ENCODE measurements at regions not wholly inside any gene's neighbourhood (a gene's known extent, or its start where the extent isn't known, plus 50 kb on each side); places are given as distances from the start of the nearest gene placed in this dataset.
"Not testable (repeated sequence)": the region's sequence is repeated elsewhere in the genome, so short reads cannot be mapped to it uniquely, and the experiment has no call there.

DNA sequence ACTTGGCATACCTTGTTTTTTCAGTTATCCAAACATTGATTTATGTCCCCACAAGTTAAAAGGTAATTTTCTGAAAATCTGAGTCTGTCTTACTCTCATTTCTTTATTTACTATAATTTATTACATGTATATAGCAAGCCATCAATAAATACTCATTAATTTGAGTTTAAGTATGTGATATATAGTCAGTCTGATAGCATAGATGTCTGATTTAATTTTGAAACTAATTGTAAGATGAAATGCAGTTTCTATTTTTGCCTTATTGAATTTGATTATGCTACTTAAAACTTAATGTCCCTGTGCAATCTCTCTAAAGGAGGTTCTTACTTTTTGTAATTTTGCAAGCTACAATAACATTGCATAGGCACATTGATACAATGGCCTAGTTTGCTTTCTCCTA lies 2418.6 kb downstream of the ARAP2 start:
- ChIA-PET POLR2A (interaction anchor here (0.7 kb wide), 1 partner anchor 19 kb away, joined by 3 read pairs; no protein-coding TSS in a partner anchor), CTCF (interaction anchor here (0.6 kb wide), 2 partner anchors 145 to 1014 kb away, joined by 3 read pairs; no protein-coding TSS in a partner anchor)
- TF ChIP-seq, protein P1, sequence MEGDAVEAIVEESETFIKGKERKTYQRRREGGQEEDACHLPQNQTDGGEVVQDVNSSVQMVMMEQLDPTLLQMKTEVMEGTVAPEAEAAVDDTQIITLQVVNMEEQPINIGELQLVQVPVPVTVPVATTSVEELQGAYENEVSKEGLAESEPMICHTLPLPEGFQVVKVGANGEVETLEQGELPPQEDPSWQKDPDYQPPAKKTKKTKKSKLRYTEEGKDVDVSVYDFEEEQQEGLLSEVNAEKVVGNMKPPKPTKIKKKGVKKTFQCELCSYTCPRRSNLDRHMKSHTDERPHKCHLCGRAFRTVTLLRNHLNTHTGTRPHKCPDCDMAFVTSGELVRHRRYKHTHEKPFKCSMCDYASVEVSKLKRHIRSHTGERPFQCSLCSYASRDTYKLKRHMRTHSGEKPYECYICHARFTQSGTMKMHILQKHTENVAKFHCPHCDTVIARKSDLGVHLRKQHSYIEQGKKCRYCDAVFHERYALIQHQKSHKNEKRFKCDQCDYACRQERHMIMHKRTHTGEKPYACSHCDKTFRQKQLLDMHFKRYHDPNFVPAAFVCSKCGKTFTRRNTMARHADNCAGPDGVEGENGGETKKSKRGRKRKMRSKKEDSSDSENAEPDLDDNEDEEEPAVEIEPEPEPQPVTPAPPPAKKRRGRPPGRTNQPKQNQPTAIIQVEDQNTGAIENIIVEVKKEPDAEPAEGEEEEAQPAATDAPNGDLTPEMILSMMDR (IDR thresholded peaks at IDR 0.05; ENCODE audit: unreplicated experiment) = no peak
- Mint-ChIP-seq H3K4me1 (ENCODE audit: insufficient read depth, unreplicated experiment) (no peaks in the 10 kb centered on the region), H3K9me3 (ENCODE audit: unreplicated experiment) (no peaks in the 10 kb centered on the region), H3K27ac (ENCODE audit: low read depth, unreplicated experiment) (no peak overlapping the region), H3K27me3 (ENCODE audit: insufficient read depth, unreplicated experiment) (no peaks in the 10 kb centered on the region), H3K36me3 (ENCODE audit: insufficient read depth, unreplicated experiment) (no peaks in the 10 kb centered on the region), H3K4me3 (ENCODE audit: unreplicated experiment) (no peak overlapping the region)
- BruUV-seq (replicated peaks) = no TSS peak
- intact Hi-C loops (cut with micrococcal nuclease) = no loop called here
- no peak for DNase-seq (ENCODE audit: unreplicated experiment)

DNA sequence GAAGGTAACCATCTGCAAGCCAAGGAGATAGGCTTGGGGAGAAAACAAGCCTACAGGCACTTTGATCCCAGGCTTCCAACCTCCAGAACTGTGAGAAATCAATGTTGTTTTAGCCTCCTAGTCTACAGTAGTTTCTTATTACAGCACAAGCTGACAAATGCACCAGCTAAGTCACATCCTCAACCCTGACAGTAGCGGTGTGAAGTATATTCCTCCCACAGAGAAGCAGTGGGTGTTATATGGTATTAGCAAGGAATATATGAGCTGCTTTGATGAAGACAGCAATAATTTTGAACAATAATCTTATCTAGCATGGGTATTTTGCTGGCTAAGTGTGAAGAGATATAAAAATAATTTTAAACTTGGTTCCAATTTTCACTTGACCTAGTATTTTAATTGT lies 2415.0 kb downstream of the ARAP2 start:
- H3K4me1 Mint-ChIP-seq (ENCODE audit: insufficient read depth, unreplicated experiment); H3K36me3 Mint-ChIP-seq (ENCODE audit: insufficient read depth, unreplicated experiment); POLR2A ChIA-PET; H3K9me3 Mint-ChIP-seq (ENCODE audit: unreplicated experiment); H3K4me3 Mint-ChIP-seq (ENCODE audit: unreplicated experiment); DNase-seq (ENCODE audit: unreplicated experiment); H3K27ac Mint-ChIP-seq (ENCODE audit: low read depth, unreplicated experiment); BruUV-seq (replicated peaks); CTCF ChIA-PET; H3K27me3 Mint-ChIP-seq (ENCODE audit: insufficient read depth, unreplicated experiment); intact Hi-C loops (cut with micrococcal nuclease): not testable (repeated sequence)

DNA sequence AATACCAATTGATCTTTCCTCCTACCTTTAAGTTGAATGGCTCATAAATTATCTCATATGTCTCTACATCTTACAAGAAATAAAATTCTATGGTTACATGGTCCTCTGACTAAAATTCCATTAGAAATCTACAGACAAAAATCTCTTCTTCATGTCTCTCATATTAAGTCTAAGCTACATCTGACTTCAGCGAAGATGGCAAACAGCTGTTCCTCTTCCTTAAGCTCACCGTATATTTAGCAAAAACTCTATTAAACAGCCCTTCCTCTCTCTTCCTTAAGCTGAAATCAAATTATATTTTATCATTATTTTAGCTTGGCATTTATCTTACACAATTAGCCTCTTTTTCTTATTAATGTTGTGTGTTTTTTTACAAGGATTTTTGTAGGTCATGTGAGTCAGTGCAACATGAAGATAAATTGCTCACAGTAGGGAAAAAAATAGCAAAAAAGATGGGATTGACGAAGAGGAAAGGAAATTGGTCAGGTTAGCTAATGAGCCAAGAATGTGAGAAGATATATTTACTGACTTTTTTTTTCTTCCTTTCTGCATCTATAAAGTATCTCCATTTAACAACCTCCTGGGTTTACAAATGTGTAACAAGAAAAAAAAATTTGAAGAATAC lies 2412.8 kb downstream of the ARAP2 start:
- CTCF ChIA-PET = no interaction called here
- no peak overlapping the region for H3K4me3 Mint-ChIP-seq (ENCODE audit: unreplicated experiment)
- POLR2A ChIA-PET = no interaction called here
- H3K9me3 Mint-ChIP-seq (ENCODE audit: unreplicated experiment) = no peaks in the 10 kb centered on the region
- H3K27me3 Mint-ChIP-seq (ENCODE audit: insufficient read depth, unreplicated experiment) = no peaks in the 10 kb centered on the region
- H3K27ac Mint-ChIP-seq (ENCODE audit: low read depth, unreplicated experiment) = no peak overlapping the region
- BruUV-seq (replicated peaks) = no TSS peak
- TF ChIP-seq, protein P1 (IDR thresholded peaks at IDR 0.05; ENCODE audit: unreplicated experiment) = no peak
- DNase-seq (ENCODE audit: unreplicated experiment) = no peak
- intact Hi-C loops (cut with micrococcal nuclease) = no loop called here
- no peaks in the 10 kb centered on the region for H3K36me3 Mint-ChIP-seq (ENCODE audit: insufficient read depth, unreplicated experiment)
- H3K4me1 Mint-ChIP-seq (ENCODE audit: insufficient read depth, unreplicated experiment) = no peaks in the 10 kb centered on the region

DNA sequence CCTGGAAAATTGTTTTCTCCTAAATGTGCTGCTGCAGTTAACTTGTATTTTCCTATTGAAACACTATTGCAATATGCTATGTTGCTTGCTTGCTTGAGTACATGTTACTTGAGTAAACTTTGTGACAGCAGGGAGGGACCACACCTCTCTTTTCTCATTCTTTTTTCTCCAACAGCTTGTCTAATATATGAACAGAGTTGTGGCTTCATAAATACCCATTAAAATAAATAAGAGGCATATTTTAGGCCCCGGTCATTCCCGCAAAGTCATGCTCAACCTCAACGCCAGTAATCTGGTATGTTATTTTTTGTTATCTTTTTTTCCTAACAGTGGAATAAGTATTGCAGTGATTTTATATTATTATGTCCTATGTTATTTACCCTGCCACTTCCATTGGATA lies 2408.6 kb downstream of the ARAP2 start:
- H3K36me3 Mint-ChIP-seq (ENCODE audit: insufficient read depth, unreplicated experiment); DNase-seq (ENCODE audit: unreplicated experiment); H3K27me3 Mint-ChIP-seq (ENCODE audit: insufficient read depth, unreplicated experiment); H3K27ac Mint-ChIP-seq (ENCODE audit: low read depth, unreplicated experiment); H3K4me3 Mint-ChIP-seq (ENCODE audit: unreplicated experiment); POLR2A ChIA-PET; CTCF ChIA-PET; H3K4me1 Mint-ChIP-seq (ENCODE audit: insufficient read depth, unreplicated experiment); H3K9me3 Mint-ChIP-seq (ENCODE audit: unreplicated experiment); intact Hi-C loops (cut with micrococcal nuclease); BruUV-seq (replicated peaks): not testable (repeated sequence)

DNA sequence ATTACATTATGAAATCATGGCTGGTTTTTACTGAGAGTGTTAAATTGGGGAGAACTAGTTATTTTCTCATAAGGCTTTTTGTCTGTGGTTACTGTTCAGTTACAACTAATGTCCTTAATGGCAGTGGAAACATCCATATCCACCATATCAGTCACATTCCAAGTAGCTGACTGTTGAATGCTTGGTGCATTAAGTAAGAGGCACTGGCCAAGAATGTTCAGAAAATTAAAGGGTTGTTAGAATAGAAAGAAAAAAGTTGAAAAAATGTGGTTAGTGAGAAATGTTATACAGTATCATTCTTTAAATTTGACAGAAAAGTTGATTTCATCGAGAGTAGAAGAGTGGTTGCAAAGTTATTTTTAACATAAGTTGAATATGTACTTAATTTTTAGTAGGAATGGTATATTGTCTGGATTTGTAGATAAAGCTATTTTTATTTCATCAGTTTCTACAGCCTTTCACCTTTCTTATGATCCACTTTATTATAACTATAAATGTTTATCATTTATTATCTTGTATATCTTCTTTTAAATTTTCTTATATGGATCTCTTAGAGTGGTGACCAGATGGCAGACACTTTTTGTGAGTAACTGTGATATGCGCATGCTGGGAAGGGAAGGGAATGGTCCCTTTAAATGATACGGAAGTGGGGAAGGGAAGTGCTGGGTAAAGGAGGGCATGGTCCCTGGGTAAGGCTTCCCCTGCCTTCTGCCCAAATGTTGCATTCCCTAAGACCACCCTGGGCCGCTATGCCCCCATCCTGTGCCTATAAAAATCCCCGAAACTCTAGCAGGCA lies 2407.1 kb downstream of the ARAP2 start:
- Mint-ChIP-seq H3K36me3 (ENCODE audit: insufficient read depth, unreplicated experiment) (no peaks in the 10 kb centered on the region), H3K4me1 (ENCODE audit: insufficient read depth, unreplicated experiment) (peaks cover 6% of the 10 kb centered on the region), H3K4me3 (ENCODE audit: unreplicated experiment) (no peak overlapping the region), H3K9me3 (ENCODE audit: unreplicated experiment) (no peaks in the 10 kb centered on the region), H3K27me3 (ENCODE audit: insufficient read depth, unreplicated experiment) (no peaks in the 10 kb centered on the region), H3K27ac (ENCODE audit: low read depth, unreplicated experiment) (no peak overlapping the region)
- intact Hi-C loops (cut with micrococcal nuclease) = no loop called here
- ChIA-PET CTCF (interaction anchor here (0.6 kb wide), 1 partner anchor 79 kb away, joined by 3 read pairs; no protein-coding TSS in a partner anchor), POLR2A (interaction anchor here (0.5 kb wide), 1 partner anchor 312 kb away, joined by 3 read pairs; no protein-coding TSS in a partner anchor)
- peak; percentile 6 for DNase-seq (ENCODE audit: unreplicated experiment)
- TF ChIP-seq, protein P1 (IDR thresholded peaks at IDR 0.05; ENCODE audit: unreplicated experiment) = no peak
- BruUV-seq (replicated peaks) = no TSS peak

All from MCF 10A (cell line).